Vagina (tissue), 2 donors: ENCODE measurements at regions not wholly inside any gene's neighbourhood (a gene's known extent, or its start where the extent isn't known, plus 50 kb on each side); places are given as distances from the start of the nearest gene placed in this dataset.
A peak's percentile ranks its signal among the peaks of the same experiment; 100 is the strongest.

ENCODE experiments used
- DNase-seq, 2 donors: peaks; one replicate each; pipeline ENCODE4 v3.0.0-alpha.2; 2017; ENCODE audit errors: extremely low spot score in 2 of 2
- H3K27ac ChIP-seq: fragments of 200-600 bp; sonication (generic); one replicate; pipeline ENCODE4 v1.5.1; 2019
- H3K27me3 ChIP-seq: fragments of 200-600 bp; sonication (generic); one replicate; pipeline ENCODE4 v1.5.1; 2019
- H3K36me3 ChIP-seq, 2 donors: fragments of 200-600 bp; sonication (generic); one replicate each; pipeline ENCODE4 v1.5.1; 2017 to 2019
- H3K4me1 ChIP-seq: fragments of 200-600 bp; sonication (generic); one replicate; pipeline ENCODE4 v1.5.1; 2019
- H3K4me3 ChIP-seq, 2 donors: fragments of 200-600 bp; sonication (generic); 1 replicate in 1 of 2; 2 replicates in 1 of 2; pipeline ENCODE4 v1.5.1; 2016 to 2019
- H3K9me3 ChIP-seq: fragments of 200-600 bp; sonication (generic); one replicate; pipeline ENCODE4 v1.5.1; 2019
- POLR2A ChIP-seq, 2 donors: fragments of 450-650 bp; IDR thresholded peaks; one replicate each; pipeline ENCODE4 v1.6.1; 2017; ENCODE audit warnings: antibody characterized with exemption in 2 of 2, mild to moderate bottlenecking in 2 of 2, moderate library complexity in 2 of 2
- POLR2AphosphoS5 ChIP-seq, 2 donors: sonication (generic); formaldehyde crosslinking; IDR thresholded peaks; one replicate each; pipeline ENCODE4 v1.9.0; 2017; ENCODE audit warnings: antibody characterized with exemption in 2 of 2, mild to moderate bottlenecking in 2 of 2, low read depth in 1 of 2; ENCODE audit not compliant: insufficient read depth in 1 of 2
- intact Hi-C: fragments of 100-400 bp; cut with DNase I; formaldehyde crosslinking; loops from one replicate; pipeline ENCODE4 v1.15.1; 2023
- TF ChIP-seq, protein P1 (sequence below), 3 experiments: fragments of 450-650 bp in 2 of 3; fragments of 200-600 bp in 1 of 3; sonication (generic) in 1 of 3; IDR thresholded peaks; one replicate each; pipeline ENCODE4 v1.5.1; 2017 to 2019; ENCODE audit warnings: antibody characterized with exemption in 3 of 3, mild to moderate bottlenecking in 2 of 3, moderate library complexity in 2 of 3

DNA sequence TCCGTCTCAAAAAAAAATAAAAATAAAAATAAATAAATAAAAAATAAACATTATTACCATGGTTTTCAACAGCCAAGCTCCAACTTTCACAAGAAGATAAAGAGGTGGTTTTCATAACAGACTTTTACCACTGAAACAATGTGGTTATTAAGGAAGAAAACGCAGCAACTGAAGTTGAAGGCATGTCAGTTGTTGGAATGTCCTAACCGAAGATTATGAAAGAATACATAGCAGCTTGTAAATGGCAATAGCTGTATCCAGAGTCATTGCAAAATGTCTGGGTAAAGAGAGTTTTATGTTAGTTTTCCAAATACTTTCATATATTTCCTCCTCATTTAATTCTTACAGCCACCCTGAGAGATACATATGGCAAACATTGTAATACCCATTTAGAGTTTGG lies 161.6 kb upstream of the MARCKS start:
- peaks cover 24% of the 10 kb centered on the region for H3K4me1 ChIP-seq
- no peak overlapping the region for H3K4me3 ChIP-seq
- TF ChIP-seq POLR2A (IDR thresholded peaks at IDR 0.05) (no peak), POLR2AphosphoS5 (IDR thresholded peaks at IDR 0.05; ENCODE audit: insufficient read depth in 1 of 2, low read depth in 1 of 2) (no peak)
- TF ChIP-seq, protein P1, sequence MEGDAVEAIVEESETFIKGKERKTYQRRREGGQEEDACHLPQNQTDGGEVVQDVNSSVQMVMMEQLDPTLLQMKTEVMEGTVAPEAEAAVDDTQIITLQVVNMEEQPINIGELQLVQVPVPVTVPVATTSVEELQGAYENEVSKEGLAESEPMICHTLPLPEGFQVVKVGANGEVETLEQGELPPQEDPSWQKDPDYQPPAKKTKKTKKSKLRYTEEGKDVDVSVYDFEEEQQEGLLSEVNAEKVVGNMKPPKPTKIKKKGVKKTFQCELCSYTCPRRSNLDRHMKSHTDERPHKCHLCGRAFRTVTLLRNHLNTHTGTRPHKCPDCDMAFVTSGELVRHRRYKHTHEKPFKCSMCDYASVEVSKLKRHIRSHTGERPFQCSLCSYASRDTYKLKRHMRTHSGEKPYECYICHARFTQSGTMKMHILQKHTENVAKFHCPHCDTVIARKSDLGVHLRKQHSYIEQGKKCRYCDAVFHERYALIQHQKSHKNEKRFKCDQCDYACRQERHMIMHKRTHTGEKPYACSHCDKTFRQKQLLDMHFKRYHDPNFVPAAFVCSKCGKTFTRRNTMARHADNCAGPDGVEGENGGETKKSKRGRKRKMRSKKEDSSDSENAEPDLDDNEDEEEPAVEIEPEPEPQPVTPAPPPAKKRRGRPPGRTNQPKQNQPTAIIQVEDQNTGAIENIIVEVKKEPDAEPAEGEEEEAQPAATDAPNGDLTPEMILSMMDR (IDR thresholded peaks at IDR 0.05): no peak
- H3K27me3 ChIP-seq: no peaks in the 10 kb centered on the region
- no peak for DNase-seq
- H3K36me3 ChIP-seq: no peaks in the 10 kb centered on the region
- no peaks in the 10 kb centered on the region for H3K9me3 ChIP-seq
- intact Hi-C loops: no loop called here
- peak overlapping the region; percentile 7 for H3K27ac ChIP-seq

GRCh38 chr6:113696960-113697359 lies 160.2 kb upstream of the MARCKS start:
- Histone ChIP-seq H3K4me1 (peaks cover 24% of the 10 kb centered on the region), H3K9me3 (no peaks in the 10 kb centered on the region), H3K36me3 (no peaks in the 10 kb centered on the region), H3K27ac (no peak overlapping the region), H3K27me3 (no peaks in the 10 kb centered on the region), H3K4me3 (no peak overlapping the region)
- intact Hi-C loops: no loop called here
- no peak for DNase-seq
- TF ChIP-seq, protein P1 (IDR thresholded peaks at IDR 0.05): no peak
- no peak for TF ChIP-seq POLR2A (IDR thresholded peaks at IDR 0.05)
- TF ChIP-seq POLR2AphosphoS5 (IDR thresholded peaks at IDR 0.05; ENCODE audit: insufficient read depth in 1 of 2, low read depth in 1 of 2): no peak

GRCh38 chr6:113697632-113698410 lies 159.3 kb upstream of the MARCKS start:
- Histone ChIP-seq H3K27me3 (no peaks in the 10 kb centered on the region), H3K4me3 (no peak overlapping the region), H3K36me3 (no peaks in the 10 kb centered on the region), H3K4me1 (peaks cover 24% of the 10 kb centered on the region), H3K9me3 (no peaks in the 10 kb centered on the region), H3K27ac (no peak overlapping the region)
- no peak for DNase-seq
- intact Hi-C loops: no loop called here
- TF ChIP-seq POLR2AphosphoS5 (IDR thresholded peaks at IDR 0.05; ENCODE audit: insufficient read depth in 1 of 2, low read depth in 1 of 2) (no peak), POLR2A (IDR thresholded peaks at IDR 0.05) (no peak)
- TF ChIP-seq, protein P1 (IDR thresholded peaks at IDR 0.05): no peak

- H3K27me3 ChIP-seq: no peaks in the 10 kb centered on the region
These were observed 157.9 kb upstream of the MARCKS start for GRCh38 chr6:113699239-113699638.

More at GRCh38 chr6:113699239-113699638, 157.9 kb upstream of the MARCKS start:
- H3K36me3 ChIP-seq: no peaks in the 10 kb centered on the region
- H3K9me3 ChIP-seq: no peaks in the 10 kb centered on the region
- DNase-seq: no peak
- no peak overlapping the region for H3K4me3 ChIP-seq
- peaks cover 18% of the 10 kb centered on the region for H3K4me1 ChIP-seq
- intact Hi-C loops: no loop called here
- no peak overlapping the region for H3K27ac ChIP-seq
- TF ChIP-seq, protein P1 (IDR thresholded peaks at IDR 0.05): no peak
